SK-N-SH (cell line): ENCODE measurements at regions not wholly inside any gene's neighbourhood (a gene's known extent, or its start where the extent isn't known, plus 50 kb on each side); places are given as distances from the start of the nearest gene placed in this dataset.

Experiments
- CTCF ChIA-PET: fragments of 300-600, 350-600 bp; formaldehyde crosslinking; extraction: SDS; loops from one replicate; lab custom pipeline; 2021; lab: Yijun Ruan, JAX
- POLR2A ChIA-PET: fragments of 350-600 bp; sonication (Branson Sonifier 250); formaldehyde crosslinking; extraction: SDS; loops from one replicate; lab custom pipeline; 2020; ENCODE audit warnings: antibody characterized with exemption, inconsistent platforms; lab: Yijun Ruan, JAX
- DNase-seq: peaks from one replicate; pipeline ENCODE4 v3.0.0; 2012
- H2AFZ ChIP-seq: fragments of 200-600 bp; sonication (generic); 2 replicates; pipeline ENCODE4 v1.8.1; 2016; ENCODE audit warnings: antibody characterized with exemption, mild to moderate bottlenecking, low read depth
- H3F3A ChIP-seq: fragments of 200-600 bp; sonication (generic); replicated peaks from 2 replicates; pipeline ENCODE3; 2016; ENCODE audit warnings: antibody characterized with exemption, mild to moderate bottlenecking; ENCODE audit not compliant: insufficient read depth
- H3K27ac ChIP-seq, 2 experiments: fragments of 200-500 bp in 1 of 2; fragments of 200-600 bp in 1 of 2; sonication (Bioruptor generic) in 1 of 2; sonication (generic), shearing (Covaris generic) in 1 of 2; 2 replicates each; pipeline versions ENCODE4 v1.5.1 to v1.6.1; 2014 to 2016; ENCODE audit warnings: low read depth in 2 of 2, inconsistent platforms in 1 of 2, low read length in 1 of 2, mild to moderate bottlenecking in 1 of 2, mixed read lengths in 1 of 2
- H3K27me3 ChIP-seq: fragments of 200-600 bp; sonication (generic), shearing (Covaris generic); 2 replicates; pipeline ENCODE4 v1.6.1; 2016; ENCODE audit warnings: mixed run types; ENCODE audit not compliant: insufficient read depth
- H3K36me3 ChIP-seq, 2 experiments: fragments of 200-500 bp in 1 of 2; fragments of 200-600 bp in 1 of 2; sonication (Bioruptor generic) in 1 of 2; sonication (generic) in 1 of 2; replicated peaks in 1 of 2; 2 replicates each; pipeline versions ENCODE3 to v1.5.1; 2014 to 2016; ENCODE audit warnings: low read length in 1 of 2, mild to moderate bottlenecking in 1 of 2; ENCODE audit not compliant: insufficient read depth in 2 of 2, control insufficient read depth in 1 of 2
- H3K4me1 ChIP-seq, 2 experiments: fragments of 200-500 bp in 1 of 2; fragments of 200-600 bp in 1 of 2; sonication (Bioruptor generic) in 1 of 2; sonication (generic), shearing (Covaris generic) in 1 of 2; 2 replicates each; pipeline versions ENCODE4 v1.5.1 to v1.6.1; 2014 to 2016; ENCODE audit warnings: low read depth in 1 of 2, low read length in 1 of 2, mixed run types in 1 of 2; ENCODE audit not compliant: insufficient read depth in 2 of 2, control insufficient read depth in 1 of 2
- H3K4me2 ChIP-seq: fragments of 200-600 bp; sonication (generic), shearing (Covaris generic); 2 replicates; pipeline ENCODE4 v1.6.1; 2017; ENCODE audit warnings: mixed run types
- H3K4me3 ChIP-seq, 2 experiments: fragments of 200-500 bp in 1 of 2; fragments of 200-600 bp in 1 of 2; sonication (Bioruptor generic) in 1 of 2; sonication (generic), shearing (Covaris generic) in 1 of 2; 2 replicates each; pipeline versions ENCODE4 v1.5.1 to v1.8.1; 2014 to 2016; ENCODE audit warnings: low read depth in 2 of 2, inconsistent platforms in 1 of 2, low read length in 1 of 2, mild to moderate bottlenecking in 1 of 2, mixed read lengths in 1 of 2, moderate library complexity in 1 of 2
- H3K79me2 ChIP-seq: fragments of 200-600 bp; sonication (generic); 2 replicates; pipeline ENCODE4 v1.8.1; 2017; ENCODE audit warnings: mild to moderate bottlenecking; ENCODE audit not compliant: insufficient read depth
- H3K9ac ChIP-seq: fragments of 200-600 bp; sonication (generic); 2 replicates; pipeline ENCODE4 v1.6.1; 2017; ENCODE audit warnings: mixed run types
- H3K9me2 ChIP-seq: fragments of 200-600 bp; sonication (generic); 2 replicates; pipeline ENCODE4 v1.6.1; 2017; ENCODE audit warnings: mixed run types
- H3K9me3 ChIP-seq: fragments of 200-600 bp; sonication (generic); 2 replicates; pipeline ENCODE4 v1.6.1; 2017; ENCODE audit warnings: mixed run types, mild to moderate bottlenecking, moderate library complexity
- H4K20me1 ChIP-seq: fragments of 200-600 bp; sonication (generic); 2 replicates; pipeline ENCODE4 v1.6.1; 2017; ENCODE audit warnings: mild to moderate bottlenecking, mixed run types; ENCODE audit not compliant: insufficient read depth
- ELF1 ChIP-seq: IDR thresholded peaks from 2 replicates; pipeline ENCODE4 v1.4.0; 2012
- EP300 ChIP-seq, 2 experiments: IDR thresholded peaks; 2 replicates each; pipeline versions ENCODE4 v1.4.0 to v1.6.1; 2012; ENCODE audit warnings: borderline replicate concordance in 1 of 2, low read depth in 1 of 2, low read length in 1 of 2
- FOSL2 ChIP-seq: IDR thresholded peaks from 2 replicates; pipeline ENCODE4 v1.4.0; 2012; ENCODE audit warnings: low read depth, mild to moderate bottlenecking, moderate library complexity, borderline replicate concordance
- FOXJ3 ChIP-seq: sonication (generic); formaldehyde crosslinking; IDR thresholded peaks from 2 replicates; pipeline ENCODE4 v1.5.1; 2020; ENCODE audit warnings: mild to moderate bottlenecking, missing genetic modification reagents
- FOXM1 ChIP-seq: IDR thresholded peaks from 2 replicates; pipeline ENCODE4 v1.4.0; 2012; ENCODE audit warnings: low read depth, mild to moderate bottlenecking
- GABPA ChIP-seq: IDR thresholded peaks from 2 replicates; pipeline ENCODE4 v1.4.0; 2012; ENCODE audit warnings: low read depth, mild to moderate bottlenecking
- GATA2 ChIP-seq: sonication (generic); formaldehyde crosslinking; IDR thresholded peaks from 2 replicates; pipeline ENCODE4 v1.5.0; 2020; ENCODE audit warnings: mild to moderate bottlenecking, missing genetic modification reagents
- NFIC ChIP-seq: IDR thresholded peaks from 2 replicates; pipeline ENCODE4 v1.4.0; 2012; ENCODE audit warnings: borderline replicate concordance
- NRF1 ChIP-seq: IDR thresholded peaks from 2 replicates; pipeline ENCODE4 v1.6.1; 2012; ENCODE audit warnings: low read depth, mild to moderate bottlenecking, low read length
- RAD21 ChIP-seq: IDR thresholded peaks from 2 replicates; pipeline ENCODE4 v1.6.1; 2012; ENCODE audit warnings: mild to moderate bottlenecking, low read length
- RCOR1 ChIP-seq: fragments of 150-350 bp; IDR thresholded peaks from 2 replicates; pipeline ENCODE4 v1.6.1; 2017; ENCODE audit warnings: antibody characterized with exemption, low read length
- SMC3 ChIP-seq: IDR thresholded peaks from 2 replicates; pipeline ENCODE4 v1.6.1; 2012; ENCODE audit warnings: low read depth, low read length, improper control_type of control experiment
- TAF1 ChIP-seq: IDR thresholded peaks from 2 replicates; pipeline ENCODE4 v1.6.1; 2012; ENCODE audit warnings: low read depth, mild to moderate bottlenecking, low read length, moderate library complexity, borderline replicate concordance
- TCF12 ChIP-seq: IDR thresholded peaks from 2 replicates; pipeline ENCODE4 v1.4.0; 2012
- TEAD4 ChIP-seq: IDR thresholded peaks from 2 replicates; pipeline ENCODE4 v1.4.0; 2012; ENCODE audit warnings: mild to moderate bottlenecking, borderline replicate concordance; ENCODE audit not compliant: insufficient read depth
- WGBS: methylation state at CpG from one replicate; pipeline ENCODE4 v1.1.6; 2017; ENCODE audit warnings: low lambda C conversion rate; 5-methylcytosine and 5-hydroxymethylcytosine counted together

GRCh38 chr1:104341944-104342343 is 592.2 kb downstream of the AMY1C start:
- 52% methylated on average over 3 of the region's 3 CpGs for WGBS
- H3K9me2 ChIP-seq, result no peaks in the 10 kb centered on the region
- H3K27me3 ChIP-seq, result no peaks in the 10 kb centered on the region
- H3K4me3 ChIP-seq, result no peak overlapping the region
- no peaks in the 10 kb centered on the region for H3F3A ChIP-seq
- no peaks in the 10 kb centered on the region for H3K9me3 ChIP-seq
- H3K27ac ChIP-seq, result no peak overlapping the region
- DNase-seq, result no peak
- no peaks in the 10 kb centered on the region for H3K79me2 ChIP-seq
- POLR2A ChIA-PET, result no interaction called here
- H3K36me3 ChIP-seq, result no peaks in the 10 kb centered on the region
- H3K4me2 ChIP-seq, result no peak overlapping the region
- TF ChIP-seq GABPA, result no peak
- TF ChIP-seq, all 33 proteins: peak for 0
- Histone ChIP-seq H3K9ac (no peak overlapping the region), H4K20me1 (no peaks in the 10 kb centered on the region), H2AFZ (no peak overlapping the region), H3K4me1 (no peaks in the 10 kb centered on the region)
- CTCF ChIA-PET, result no interaction called here

DNA sequence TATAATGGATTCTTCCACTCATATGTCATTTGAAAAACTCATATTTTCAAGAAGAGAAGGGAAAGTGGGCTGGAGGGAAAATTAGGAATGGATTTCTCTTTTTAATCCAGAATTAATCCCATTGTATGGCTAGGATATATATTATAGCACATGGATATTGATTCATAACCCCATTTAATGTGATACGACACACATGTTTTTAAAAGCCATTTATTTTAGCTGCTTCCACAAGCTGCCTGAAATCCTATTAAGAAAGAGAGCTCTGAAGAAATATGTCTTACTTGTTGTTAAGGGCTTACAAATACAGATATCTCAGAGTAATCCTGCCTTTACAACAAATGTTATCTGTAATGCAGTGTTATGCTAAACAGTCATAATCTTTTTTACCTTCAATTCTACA is 598.6 kb downstream of the AMY1C start:
- no peak overlapping the region for H3K4me2 ChIP-seq

DNA sequence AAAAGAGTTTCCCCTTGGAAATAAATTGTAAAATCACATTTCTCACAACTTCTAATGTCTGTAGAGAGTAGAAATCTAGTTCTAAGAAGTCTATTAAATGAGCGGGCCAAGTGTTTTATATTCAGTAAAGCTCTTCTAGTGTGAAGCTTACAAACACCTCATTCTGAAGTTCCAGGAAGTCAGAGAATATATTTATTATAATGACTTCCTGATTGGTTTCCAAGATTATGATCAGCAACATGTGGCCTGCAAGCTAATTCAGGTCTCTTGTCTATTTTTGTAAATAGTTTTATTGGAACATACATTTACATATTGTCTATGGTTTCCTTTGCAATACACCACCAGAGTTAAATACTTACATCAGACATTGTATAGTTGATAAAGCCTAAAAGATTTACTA is 603.9 kb downstream of the AMY1C start:
- WGBS, result 55% methylated on average over 1 of the region's 1 CpG
- Histone ChIP-seq H3K9ac (no peak overlapping the region), H3K9me2 (no peaks in the 10 kb centered on the region), H3K4me3 (no peak overlapping the region), H3K79me2 (no peaks in the 10 kb centered on the region), H3K27me3 (no peaks in the 10 kb centered on the region)
- no peak for DNase-seq
- TF ChIP-seq ELF1, result no peak
- TF ChIP-seq GABPA, result no peak
- TF ChIP-seq GATA2 (CRISPR knock-in tag), result no peak
- no peak for TF ChIP-seq RCOR1
- TF ChIP-seq NFIC, result no peak
- TF ChIP-seq TAF1, result no peak
- TF ChIP-seq FOXM1, result no peak
- no peak for TF ChIP-seq EP300 (IDR thresholded peaks at IDR 0.05; ENCODE audit: borderline replicate concordance in 1 of 2, low read depth in 1 of 2, low read length in 1 of 2)
- TF ChIP-seq, all 33 proteins: peak for 0
- H3K4me1 ChIP-seq, result no peaks in the 10 kb centered on the region
- POLR2A ChIA-PET, result no interaction called here
- H4K20me1 ChIP-seq, result no peaks in the 10 kb centered on the region
- no peak overlapping the region for H3K4me2 ChIP-seq
- no peaks in the 10 kb centered on the region for H3F3A ChIP-seq
- H3K36me3 ChIP-seq, result no peaks in the 10 kb centered on the region
- no peak overlapping the region for H2AFZ ChIP-seq
- no peaks in the 10 kb centered on the region; the same call in 1 of the 2 replicates for H3K9me3 ChIP-seq
- CTCF ChIA-PET, result interaction anchor here (1.5 kb wide), 1 partner anchor 9 kb away, joined by 4 read pairs; no protein-coding TSS in a partner anchor
- no peak overlapping the region for H3K27ac ChIP-seq

More for the DNA sequence above, 598.6 kb downstream of the AMY1C start:
- no peak overlapping the region for H3K27ac ChIP-seq
- H3F3A ChIP-seq, result no peaks in the 10 kb centered on the region
- TF ChIP-seq FOXJ3 (CRISPR knock-in tag) (no peak), SMC3 (no peak), FOSL2 (no peak), NRF1 (no peak), TEAD4 (no peak), RAD21 (no peak), NFIC (no peak), RCOR1 (no peak), TCF12 (no peak)
- no peaks in the 10 kb centered on the region for H3K27me3 ChIP-seq
- 72% methylated on average over 1 of the region's 1 CpG for WGBS
- H4K20me1 ChIP-seq, result no peaks in the 10 kb centered on the region
- no peaks in the 10 kb centered on the region for H3K9me2 ChIP-seq
- ChIA-PET POLR2A (no interaction called here), CTCF (no interaction called here)
- no peaks in the 10 kb centered on the region for H3K9me3 ChIP-seq
- no peaks in the 10 kb centered on the region for H3K4me1 ChIP-seq
- no peak overlapping the region for H2AFZ ChIP-seq
- no peaks in the 10 kb centered on the region for H3K36me3 ChIP-seq
- no peak overlapping the region for H3K4me3 ChIP-seq
- DNase-seq, result no peak
- H3K79me2 ChIP-seq, result no peaks in the 10 kb centered on the region
- no peak overlapping the region for H3K9ac ChIP-seq
